Activated naive CD8-positive, alpha-beta T cell treated with anti-CD3 and anti-CD28 coated beads for 36 hours (primary cell): ENCODE measurements at regions not wholly inside any gene's neighbourhood (a gene's known extent, or its start where the extent isn't known, plus 50 kb on each side); places are given as distances from the start of the nearest gene placed in this dataset.

ENCODE experiments used
- DNase-seq: peaks from one replicate; pipeline ENCODE4 v3.0.0; 2021
- H3K27ac Mint-ChIP-seq: one replicate; pipeline ENCODE4 v1.8.0; 2022; ENCODE audit warnings: mild to moderate bottlenecking, moderate library complexity, mixed read lengths
- H3K27me3 Mint-ChIP-seq: one replicate; pipeline ENCODE4 v1.8.0; 2022; ENCODE audit warnings: mild to moderate bottlenecking, mixed read lengths
- H3K36me3 Mint-ChIP-seq: one replicate; pipeline ENCODE4 v1.8.0; 2021; ENCODE audit warnings: mild to moderate bottlenecking, mixed read lengths
- H3K4me1 Mint-ChIP-seq: one replicate; pipeline ENCODE4 v1.8.0; 2021; ENCODE audit warnings: mixed read lengths
- H3K4me3 Mint-ChIP-seq: one replicate; pipeline ENCODE4 v1.8.0; 2022; ENCODE audit warnings: mild to moderate bottlenecking, moderate library complexity, mixed read lengths
- H3K9me3 Mint-ChIP-seq: one replicate; pipeline ENCODE4 v1.8.0; 2022; ENCODE audit warnings: mixed read lengths

- Mint-ChIP-seq H3K36me3 (no peaks in the 10 kb centered on the region), H3K4me1 (no peaks in the 10 kb centered on the region), H3K27me3 (no peaks in the 10 kb centered on the region), H3K4me3 (no peak overlapping the region), H3K27ac (no peak overlapping the region), H3K9me3 (no peaks in the 10 kb centered on the region)
- no peak for DNase-seq
These were observed 447.3 kb downstream of the RAB28 start for GRCh38 chr4:13036841-13037240.

- no peak overlapping the region for H3K4me3 Mint-ChIP-seq
- no peaks in the 10 kb centered on the region for H3K4me1 Mint-ChIP-seq
- no peak overlapping the region for H3K27ac Mint-ChIP-seq
- no peaks in the 10 kb centered on the region for H3K36me3 Mint-ChIP-seq
- DNase-seq: no peak
- no peaks in the 10 kb centered on the region for H3K27me3 Mint-ChIP-seq
- no peaks in the 10 kb centered on the region for H3K9me3 Mint-ChIP-seq
These were observed 451.2 kb downstream of the RAB28 start for GRCh38 chr4:13032936-13033335.

- Mint-ChIP-seq H3K27me3 (no peaks in the 10 kb centered on the region), H3K4me3 (no peak overlapping the region), H3K9me3 (peaks cover 2% of the 10 kb centered on the region), H3K4me1 (no peaks in the 10 kb centered on the region), H3K36me3 (no peaks in the 10 kb centered on the region), H3K27ac (no peak overlapping the region)
- no peak for DNase-seq
These were observed 459.7 kb downstream of the RAB28 start for GRCh38 chr4:13024147-13025105.

GRCh38 chr4:13007802-13008470 is 476.2 kb downstream of the RAB28 start:
- no peak overlapping the region for H3K27ac Mint-ChIP-seq
- H3K9me3 Mint-ChIP-seq: no peaks in the 10 kb centered on the region
- no peak for DNase-seq
- no peaks in the 10 kb centered on the region for H3K36me3 Mint-ChIP-seq
- H3K4me1 Mint-ChIP-seq: no peaks in the 10 kb centered on the region
- H3K27me3 Mint-ChIP-seq: no peaks in the 10 kb centered on the region
- no peak overlapping the region for H3K4me3 Mint-ChIP-seq

GRCh38 chr4:12993923-12994322 is 490.2 kb downstream of the RAB28 start:
- H3K4me1 Mint-ChIP-seq: no peaks in the 10 kb centered on the region
- no peak overlapping the region for H3K4me3 Mint-ChIP-seq
- H3K27me3 Mint-ChIP-seq: no peaks in the 10 kb centered on the region
- DNase-seq: no peak
- peaks cover 3% of the 10 kb centered on the region for H3K36me3 Mint-ChIP-seq
- H3K27ac Mint-ChIP-seq: no peak overlapping the region
- peaks cover 9% of the 10 kb centered on the region for H3K9me3 Mint-ChIP-seq

- H3K9me3 Mint-ChIP-seq: peaks cover 15% of the 10 kb centered on the region
- no peaks in the 10 kb centered on the region for H3K27me3 Mint-ChIP-seq
- H3K4me3 Mint-ChIP-seq: no peak overlapping the region
- no peaks in the 10 kb centered on the region for H3K4me1 Mint-ChIP-seq
- H3K36me3 Mint-ChIP-seq: peaks cover 2% of the 10 kb centered on the region
- H3K27ac Mint-ChIP-seq: no peak overlapping the region
- DNase-seq: no peak
These were observed 496.9 kb downstream of the RAB28 start for GRCh38 chr4:12987284-12987683.

GRCh38 chr4:12979797-12980196 is 504.3 kb downstream of the RAB28 start:
- Mint-ChIP-seq H3K4me1 (no peaks in the 10 kb centered on the region), H3K4me3 (no peak overlapping the region), H3K27me3 (no peaks in the 10 kb centered on the region), H3K9me3 (peaks cover 21% of the 10 kb centered on the region), H3K36me3 (no peaks in the 10 kb centered on the region), H3K27ac (no peak overlapping the region)
- DNase-seq: no peak

GRCh38 chr4:12978310-12978709 is 505.8 kb downstream of the RAB28 start:
- Mint-ChIP-seq H3K36me3 (no peaks in the 10 kb centered on the region), H3K9me3 (peaks cover 12% of the 10 kb centered on the region), H3K4me3 (no peak overlapping the region), H3K4me1 (no peaks in the 10 kb centered on the region), H3K27me3 (no peaks in the 10 kb centered on the region), H3K27ac (no peak overlapping the region)
- DNase-seq: peak; percentile 1

GRCh38 chr4:12975511-12975910 is 508.6 kb downstream of the RAB28 start:
- no peaks in the 10 kb centered on the region for H3K4me1 Mint-ChIP-seq
- H3K27ac Mint-ChIP-seq: no peak overlapping the region
- H3K27me3 Mint-ChIP-seq: no peaks in the 10 kb centered on the region
- H3K9me3 Mint-ChIP-seq: peaks cover 4% of the 10 kb centered on the region
- H3K4me3 Mint-ChIP-seq: no peak overlapping the region
- DNase-seq: no peak
- no peaks in the 10 kb centered on the region for H3K36me3 Mint-ChIP-seq

GRCh38 chr4:12973522-12973921 is 510.6 kb downstream of the RAB28 start:
- H3K4me1 Mint-ChIP-seq: no peaks in the 10 kb centered on the region
- no peak for DNase-seq
- no peaks in the 10 kb centered on the region for H3K27me3 Mint-ChIP-seq
- no peak overlapping the region for H3K27ac Mint-ChIP-seq
- no peak overlapping the region for H3K4me3 Mint-ChIP-seq
- H3K9me3 Mint-ChIP-seq: peaks cover 3% of the 10 kb centered on the region
- H3K36me3 Mint-ChIP-seq: no peaks in the 10 kb centered on the region

- Mint-ChIP-seq H3K4me1 (no peaks in the 10 kb centered on the region), H3K27me3 (no peaks in the 10 kb centered on the region), H3K4me3 (no peak overlapping the region), H3K27ac (no peak overlapping the region), H3K9me3 (peaks cover 1% of the 10 kb centered on the region), H3K36me3 (no peaks in the 10 kb centered on the region)
- no peak for DNase-seq
These were observed 515.8 kb downstream of the RAB28 start for GRCh38 chr4:12968345-12968744.

GRCh38 chr4:12966726-12967125 is 517.4 kb downstream of the RAB28 start:
- no peaks in the 10 kb centered on the region for H3K4me1 Mint-ChIP-seq
- DNase-seq: no peak
- peaks cover 1% of the 10 kb centered on the region for H3K9me3 Mint-ChIP-seq
- no peak overlapping the region for H3K27ac Mint-ChIP-seq
- no peaks in the 10 kb centered on the region for H3K36me3 Mint-ChIP-seq
- H3K4me3 Mint-ChIP-seq: no peak overlapping the region
- H3K27me3 Mint-ChIP-seq: no peaks in the 10 kb centered on the region

GRCh38 chr4:12965334-12965733 is 518.8 kb downstream of the RAB28 start:
- DNase-seq: no peak
- Mint-ChIP-seq H3K36me3 (no peaks in the 10 kb centered on the region), H3K4me3 (no peak overlapping the region), H3K4me1 (no peaks in the 10 kb centered on the region), H3K27me3 (no peaks in the 10 kb centered on the region), H3K27ac (no peak overlapping the region), H3K9me3 (peaks cover 1% of the 10 kb centered on the region)

GRCh38 chr4:12963912-12964311 is 520.2 kb downstream of the RAB28 start:
- Mint-ChIP-seq H3K9me3 (peaks cover 1% of the 10 kb centered on the region), H3K36me3 (no peaks in the 10 kb centered on the region), H3K4me3 (no peak overlapping the region), H3K27me3 (no peaks in the 10 kb centered on the region), H3K27ac (no peak overlapping the region), H3K4me1 (no peaks in the 10 kb centered on the region)
- DNase-seq: no peak

- Mint-ChIP-seq H3K4me1 (no peaks in the 10 kb centered on the region), H3K27me3 (no peaks in the 10 kb centered on the region), H3K36me3 (no peaks in the 10 kb centered on the region), H3K27ac (no peak overlapping the region), H3K4me3 (no peak overlapping the region), H3K9me3 (no peaks in the 10 kb centered on the region)
- DNase-seq: no peak
These were observed 520.8 kb downstream of the RAB28 start for GRCh38 chr4:12963291-12963690.

GRCh38 chr4:12961713-12962112 is 522.4 kb downstream of the RAB28 start:
- no peak for DNase-seq
- Mint-ChIP-seq H3K9me3 (no peaks in the 10 kb centered on the region), H3K4me1 (no peaks in the 10 kb centered on the region), H3K4me3 (no peak overlapping the region), H3K27me3 (no peaks in the 10 kb centered on the region), H3K27ac (no peak overlapping the region), H3K36me3 (no peaks in the 10 kb centered on the region)
